Left renal pelvis (tissue), 4 donors: ENCODE measurements at regions not wholly inside any gene's neighbourhood (a gene's known extent, or its start where the extent isn't known, plus 50 kb on each side); places are given as distances from the start of the nearest gene placed in this dataset.

Source experiments
- DNase-seq, 4 donors: peaks; one replicate each; pipeline ENCODE4 v3.0.0-alpha.2; 2013; ENCODE audit warnings: low read depth in 4 of 4, low spot score in 3 of 4

GRCh38 chr3:127033171-127033570 lies 50.3 kb downstream of the PLXNA1 start:
- no peak for DNase-seq

- DNase-seq, result no peak
Measured at GRCh38 chr3:127033786-127034185, 50.9 kb downstream of the PLXNA1 start.

GRCh38 chr3:127034195-127034989 lies 51.5 kb downstream of the PLXNA1 start:
- no peak for DNase-seq

GRCh38 chr3:127034990-127035652 lies 52.2 kb downstream of the PLXNA1 start:
- no peak for DNase-seq

- DNase-seq, result no peak
Measured at GRCh38 chr3:127035677-127036076, 52.8 kb downstream of the PLXNA1 start.

- no peak for DNase-seq
Measured at GRCh38 chr3:127036209-127037020, 53.5 kb downstream of the PLXNA1 start.

- no peak for DNase-seq
Measured at GRCh38 chr3:127037021-127037400, 54.1 kb downstream of the PLXNA1 start.

- DNase-seq, result no peak
Measured at GRCh38 chr3:127037418-127037841, 54.5 kb downstream of the PLXNA1 start.

GRCh38 chr3:127037971-127038446 lies 55.1 kb downstream of the PLXNA1 start:
- DNase-seq, result no peak

- no peak for DNase-seq
Measured at GRCh38 chr3:127038466-127038865, 55.6 kb downstream of the PLXNA1 start.

- DNase-seq, result no peak
Measured at GRCh38 chr3:127038923-127039581, 56.1 kb downstream of the PLXNA1 start.

GRCh38 chr3:127039719-127040118 lies 56.8 kb downstream of the PLXNA1 start:
- DNase-seq, result no peak

- no peak for DNase-seq
Measured at GRCh38 chr3:127040216-127040615, 57.3 kb downstream of the PLXNA1 start.

- DNase-seq, result no peak
Measured at GRCh38 chr3:127041264-127041820, 58.4 kb downstream of the PLXNA1 start.

- no peak for DNase-seq
Measured at GRCh38 chr3:127041933-127042332, 59.0 kb downstream of the PLXNA1 start.

- DNase-seq, result no peak
Measured at GRCh38 chr3:127042634-127043033, 59.7 kb downstream of the PLXNA1 start.

GRCh38 chr3:127043041-127043641 lies 60.2 kb downstream of the PLXNA1 start:
- DNase-seq, result peak in 2 of 4 donors; percentile 27 to 33

GRCh38 chr3:127043731-127044510 lies 61.0 kb downstream of the PLXNA1 start:
- DNase-seq, result no peak

GRCh38 chr3:127044996-127045395 lies 62.1 kb downstream of the PLXNA1 start:
- no peak for DNase-seq
